HG03025 (cell line): ENCODE measurements at regions not wholly inside any gene's neighbourhood (a gene's known extent, or its start where the extent isn't known, plus 50 kb on each side); places are given as distances from the start of the nearest gene placed in this dataset.
"Not testable (repeated sequence)": the region's sequence is repeated elsewhere in the genome, so short reads cannot be mapped to it uniquely, and the experiment has no call there.

Experiments used
- ATAC-seq: cut with Tn5 transposase; IDR thresholded peaks from one replicate; pipeline ENCODE4 v1.9.1; 2021; ENCODE audit warnings: mild to moderate bottlenecking, moderate library complexity; ENCODE audit not compliant: unreplicated experiment, low FRiP score

DNA sequence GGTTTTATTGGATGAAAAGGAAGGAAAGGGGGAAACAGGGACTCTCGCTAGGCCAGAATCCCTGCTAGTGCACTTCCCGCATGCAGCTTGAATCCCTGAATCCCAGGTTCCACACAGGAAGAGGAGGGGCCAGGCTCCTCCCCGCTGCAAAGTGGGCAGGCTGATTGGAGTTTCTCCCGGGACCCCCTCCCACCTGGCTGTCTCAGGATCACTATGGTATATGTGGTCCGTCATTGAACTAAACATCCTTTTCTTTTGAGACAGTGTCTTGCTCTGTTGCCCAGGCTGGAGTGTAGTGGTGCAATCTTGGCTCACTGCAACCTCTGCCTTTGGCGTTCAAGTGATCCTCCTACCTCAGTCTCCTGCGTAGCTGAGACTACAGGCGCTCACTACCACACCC, 70.7 kb downstream of the FAM50B start:
- ATAC-seq = no peak

DNA sequence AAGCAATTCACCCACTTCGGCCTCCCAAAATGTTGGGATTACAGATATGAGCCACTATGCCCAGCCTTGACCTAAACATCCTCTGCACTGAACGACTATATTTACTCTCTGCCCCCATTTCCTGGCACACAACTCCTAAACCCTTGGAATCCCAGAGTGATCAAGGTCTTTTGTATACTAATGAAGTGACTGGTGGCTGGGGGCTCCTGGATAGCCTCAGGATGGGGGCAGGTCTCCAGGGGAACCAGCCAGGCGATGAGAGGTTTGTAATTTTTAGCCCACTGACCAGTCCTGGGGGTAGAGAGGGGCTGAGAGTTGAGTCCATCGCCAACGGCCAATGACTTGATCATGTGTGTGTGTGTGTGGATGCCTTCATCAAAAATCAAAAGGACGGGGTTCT, 71.1 kb downstream of the FAM50B start:
- no peak for ATAC-seq

DNA sequence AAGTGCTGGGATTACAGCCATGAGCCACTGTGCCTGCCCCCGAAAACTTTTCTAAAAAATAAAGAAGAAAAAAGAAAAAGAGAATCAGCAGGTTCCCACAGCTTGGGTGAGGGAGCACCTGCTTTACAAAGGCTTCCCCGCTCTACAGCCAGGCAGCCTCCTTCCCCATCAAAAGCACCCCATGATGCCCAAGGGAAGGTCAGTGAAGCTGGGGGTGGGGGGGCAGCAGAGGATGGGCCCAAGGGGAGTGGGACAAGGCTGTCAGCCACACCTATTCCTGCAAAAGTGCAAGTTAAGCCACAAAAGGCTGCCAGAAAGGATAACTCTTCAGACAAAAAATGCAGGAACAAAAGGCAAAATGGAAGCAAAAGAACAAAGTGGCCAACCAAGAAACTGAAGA, 72.5 kb downstream of the FAM50B start:
- no peak for ATAC-seq

DNA sequence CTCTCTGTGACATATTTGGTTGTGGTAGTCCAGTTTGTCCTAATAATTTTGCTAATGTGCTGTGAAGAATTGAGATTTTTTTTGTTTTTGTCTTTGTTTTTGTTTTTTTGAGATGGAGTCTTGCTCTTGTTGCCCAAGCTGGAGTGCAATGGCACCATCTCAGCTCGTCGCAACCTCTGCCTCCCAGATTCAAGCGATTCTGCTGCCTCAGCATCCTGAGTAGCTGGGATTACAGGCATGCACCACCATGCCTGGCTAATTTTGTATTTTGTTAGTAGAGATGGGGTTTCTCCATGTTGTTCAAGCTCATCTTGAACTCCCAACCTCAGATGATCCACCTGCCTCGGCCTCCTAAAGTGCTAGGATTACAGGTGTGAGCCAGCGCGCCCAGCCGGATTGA, 73.4 kb downstream of the FAM50B start:
- not testable (repeated sequence) for ATAC-seq

DNA sequence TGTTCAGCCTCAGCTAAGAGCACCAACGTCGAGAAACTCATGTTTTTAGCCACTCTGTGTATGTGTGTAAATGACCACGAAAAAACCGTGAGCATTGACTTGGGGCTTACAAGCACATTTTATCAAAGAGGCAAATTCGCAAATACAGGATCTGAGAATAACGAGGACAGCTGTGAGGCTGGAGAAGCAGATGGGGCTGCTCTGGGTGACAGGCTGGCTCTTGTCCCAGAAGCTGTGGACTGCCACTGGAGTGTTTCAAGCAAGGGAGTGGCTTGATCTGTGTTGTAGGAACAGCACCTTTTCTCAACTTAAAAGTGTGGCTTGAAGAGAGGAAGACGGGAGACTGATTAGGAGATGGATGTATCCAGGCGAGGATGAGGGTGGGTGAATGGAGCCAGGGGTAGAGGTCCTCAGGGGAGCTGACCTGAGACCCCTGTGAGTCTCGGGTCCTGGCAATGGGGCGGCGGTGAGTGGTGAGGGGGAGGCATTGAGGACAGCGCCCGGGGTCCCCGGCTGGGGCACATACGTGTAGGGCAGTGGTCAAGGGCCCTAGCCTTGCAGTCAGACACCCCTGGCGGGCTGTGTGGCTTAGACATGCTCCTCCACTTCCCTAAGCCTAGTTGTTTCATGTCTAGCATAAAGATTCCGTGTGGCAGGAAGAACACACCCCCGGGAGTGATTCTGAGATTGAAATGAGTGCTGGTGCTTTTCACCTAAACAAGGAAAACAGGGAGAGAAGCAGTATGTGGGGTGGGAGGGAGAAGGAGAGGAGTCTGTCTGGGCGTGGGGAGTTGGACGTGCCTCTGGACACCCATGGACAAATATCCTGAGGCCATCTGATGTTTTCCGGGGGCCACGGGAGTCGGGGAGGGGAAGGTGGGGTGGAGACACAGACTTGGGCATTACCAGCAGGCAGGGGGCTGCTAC, 76.3 kb downstream of the FAM50B start:
- not testable (repeated sequence) for ATAC-seq

DNA sequence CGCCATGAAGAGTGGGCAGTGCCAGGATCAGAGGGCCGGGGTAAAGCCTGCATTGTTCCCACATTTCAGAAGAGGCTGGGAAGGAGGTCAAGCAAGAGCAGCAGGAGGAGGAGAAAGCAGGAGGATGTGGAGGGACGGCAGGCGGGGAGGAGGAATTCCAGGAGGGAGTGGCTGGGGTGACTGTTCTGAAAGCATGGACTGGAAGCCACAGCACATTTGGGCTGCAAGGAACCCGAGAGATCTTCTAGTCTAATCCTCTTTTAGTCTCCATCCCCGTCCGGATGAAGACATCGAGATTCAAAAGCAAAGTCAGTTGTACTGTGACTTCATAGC, 76.9 kb downstream of the FAM50B start:
- ATAC-seq = no peak

DNA sequence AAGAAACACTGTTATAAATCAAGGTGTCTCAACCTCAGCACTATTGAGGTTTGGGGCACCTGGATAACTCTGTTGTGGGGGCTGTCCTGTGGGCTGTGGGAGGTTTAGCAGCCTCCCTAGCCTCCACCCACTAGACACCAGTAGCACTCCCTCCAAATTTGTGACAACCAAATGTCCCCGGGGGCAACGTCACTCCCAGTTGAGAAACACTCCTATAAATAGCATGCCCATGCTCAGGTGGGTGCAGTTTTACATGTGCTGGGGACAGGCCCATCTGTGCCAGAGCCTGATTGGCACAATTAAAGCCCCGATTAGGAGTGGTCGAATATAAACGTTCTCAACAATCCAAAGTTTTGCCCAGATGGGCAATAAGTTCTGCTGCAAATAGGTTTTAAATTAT, 78.9 kb downstream of the FAM50B start:
- ATAC-seq = no peak

DNA sequence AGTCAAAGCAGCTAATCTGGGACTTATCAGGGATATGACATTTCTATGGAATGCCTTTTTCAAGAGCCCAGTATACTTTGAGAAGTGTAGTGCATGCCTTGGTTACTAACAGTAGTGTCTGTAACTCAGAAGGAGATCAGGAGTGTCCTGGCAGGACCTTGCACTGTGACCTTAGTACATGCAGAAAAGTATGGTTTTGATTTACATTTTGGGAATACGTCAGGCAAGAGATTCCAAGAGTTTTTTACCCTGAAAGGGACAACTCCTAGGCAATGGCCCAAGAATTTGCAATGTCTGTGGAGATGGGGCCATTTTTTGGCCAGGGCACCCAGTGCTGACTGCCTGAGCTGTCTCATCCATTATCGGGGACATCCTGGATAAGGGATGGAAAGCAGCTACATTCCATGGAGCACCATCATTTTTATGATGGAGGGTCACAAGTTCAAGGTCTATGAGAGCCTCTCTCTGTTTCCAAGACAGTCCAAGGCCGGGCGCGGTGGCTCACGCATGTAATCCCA, 80.2 kb downstream of the FAM50B start:
- no peak for ATAC-seq

DNA sequence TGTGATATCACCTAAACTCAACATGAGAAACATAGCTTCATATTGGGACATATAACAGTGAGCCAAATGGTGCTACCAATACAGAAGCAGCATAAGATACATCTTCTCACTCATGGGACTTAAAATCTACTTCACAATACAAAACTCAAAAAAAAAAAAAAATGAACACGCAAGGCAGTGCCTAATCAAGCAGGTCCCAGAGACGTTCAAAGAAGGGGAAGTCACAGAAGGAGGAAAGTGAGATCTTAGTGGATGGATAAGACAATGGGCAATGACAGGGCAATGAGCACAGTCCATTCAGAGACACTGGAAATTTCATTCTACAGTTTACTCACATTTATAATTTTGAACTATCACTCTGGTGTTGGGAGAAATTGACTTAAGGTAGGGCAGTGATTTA, 88.3 kb downstream of the FAM50B start:
- no peak for ATAC-seq

DNA sequence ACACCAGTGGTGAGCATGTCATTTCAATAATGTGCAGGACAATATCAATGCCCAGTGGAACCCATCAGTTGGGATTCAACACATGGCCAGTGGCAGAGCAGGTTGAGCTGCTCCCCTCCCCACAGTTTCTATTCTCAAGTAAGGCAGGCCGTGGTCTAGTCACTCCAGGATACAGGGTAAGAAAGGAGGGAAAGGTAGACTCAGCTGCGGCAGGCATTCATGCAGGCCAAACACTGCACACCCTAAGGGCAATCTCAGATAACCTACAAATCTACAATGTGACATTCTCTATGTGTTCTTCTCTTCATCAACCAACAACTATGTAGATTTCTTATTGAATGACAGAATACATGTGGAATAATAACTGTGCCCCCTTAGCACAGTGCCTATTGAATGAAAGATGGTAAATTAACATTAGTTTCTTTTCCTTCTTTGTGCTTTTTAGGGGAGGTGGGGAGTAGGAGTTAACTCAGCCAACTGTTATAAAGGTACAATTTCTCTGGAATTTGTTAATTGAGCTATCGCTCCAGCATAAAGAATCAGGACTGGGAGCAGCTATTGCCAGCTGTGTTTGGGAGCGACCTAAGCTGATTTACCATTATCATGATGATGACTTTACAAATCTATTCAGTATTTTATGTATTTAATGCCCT, 89.7 kb downstream of the FAM50B start:
- no peak for ATAC-seq

DNA sequence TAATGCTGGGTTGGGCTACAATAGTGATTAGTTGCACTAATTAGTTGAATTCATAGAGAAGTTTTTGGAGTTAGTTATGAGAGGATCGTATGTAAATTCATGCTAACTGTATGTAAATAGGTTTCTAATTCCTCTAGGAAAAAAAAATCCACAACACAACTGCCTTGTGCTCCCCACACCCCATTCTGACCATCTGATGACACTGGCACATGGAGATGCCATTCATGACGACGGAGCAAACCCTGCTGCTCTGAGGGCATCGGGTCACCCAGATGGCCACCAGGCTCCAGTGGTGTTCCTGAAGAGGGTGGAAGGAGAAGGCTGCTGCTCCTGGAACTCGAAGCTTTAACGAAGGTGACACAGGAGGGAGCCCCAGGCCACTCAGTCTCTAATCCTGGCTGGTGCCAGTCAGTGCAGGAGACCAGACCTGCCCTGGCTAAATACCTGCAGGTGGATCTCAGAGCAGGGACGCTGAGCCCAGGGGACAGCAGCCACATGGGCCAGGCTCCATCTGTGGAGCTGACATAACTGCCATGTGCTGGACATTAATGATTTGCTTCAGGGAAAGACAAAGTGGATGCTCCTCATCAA, 90.3 kb downstream of the FAM50B start:
- ATAC-seq = no peak

GRCh38 chr6:3939964-3940363, 90.8 kb downstream of the FAM50B start:
- ATAC-seq = no peak

GRCh38 chr6:3940703-3941102, 91.5 kb downstream of the FAM50B start:
- ATAC-seq = no peak

DNA sequence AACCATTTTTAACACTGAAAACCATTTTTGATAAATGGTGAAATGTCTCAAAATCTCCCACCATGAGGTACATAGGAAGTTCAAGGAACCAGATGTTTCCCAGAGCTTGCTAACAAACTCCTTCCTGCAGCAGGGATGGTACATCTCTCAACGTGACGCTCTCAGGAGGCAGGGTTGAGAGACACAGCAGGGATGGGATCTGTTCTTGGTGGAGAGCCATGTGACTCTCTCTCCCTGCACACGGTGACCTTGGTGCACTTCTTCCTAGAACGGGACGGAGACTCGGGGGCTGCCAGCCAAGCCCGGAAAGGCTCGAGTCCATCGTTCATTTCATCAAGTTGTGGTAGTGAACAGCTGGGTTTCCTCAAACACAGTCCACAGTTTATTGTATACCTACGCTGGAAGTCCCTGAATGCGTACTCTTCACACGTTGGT, 94.2 kb downstream of the FAM50B start:
- no peak for ATAC-seq

DNA sequence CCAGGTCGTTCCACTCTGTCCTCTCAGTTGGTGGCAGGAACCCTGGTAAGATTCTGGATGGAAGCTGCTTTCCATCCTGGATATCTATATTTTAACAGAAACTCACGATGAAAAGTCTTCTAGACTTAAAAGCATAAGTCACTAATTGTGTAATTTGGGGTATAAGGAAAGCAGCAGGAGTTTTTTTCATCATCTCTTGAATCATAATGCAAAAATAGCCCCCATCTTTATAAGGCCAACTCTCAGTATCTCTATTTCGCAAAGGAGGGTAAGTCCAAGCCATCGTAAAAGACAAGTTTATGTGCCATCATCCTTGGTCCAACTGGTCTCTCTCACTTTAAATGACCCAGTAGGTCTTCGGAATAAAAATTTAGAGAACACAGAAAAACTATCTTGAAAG, 95.1 kb downstream of the FAM50B start:
- no peak for ATAC-seq

DNA sequence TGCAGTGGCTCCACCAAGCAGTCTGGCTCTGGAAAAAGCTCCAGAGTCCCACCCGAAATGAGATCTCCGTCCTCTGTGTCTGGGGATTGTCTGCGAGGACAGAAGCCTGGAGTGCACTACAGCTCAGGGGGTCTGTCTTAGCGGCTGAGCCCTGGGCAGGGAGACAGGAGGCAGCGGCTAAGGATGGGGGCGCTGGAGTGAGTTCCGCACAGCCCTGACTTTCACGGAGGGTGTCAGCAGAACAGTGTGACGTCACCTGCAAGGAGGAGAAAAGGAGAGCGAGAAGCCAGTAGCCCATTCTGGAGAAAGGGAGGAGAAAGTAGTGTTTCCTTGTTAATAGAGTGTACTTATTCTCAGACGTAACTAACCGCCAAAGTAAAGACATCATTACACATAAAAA, 97.6 kb downstream of the FAM50B start:
- no peak for ATAC-seq

DNA sequence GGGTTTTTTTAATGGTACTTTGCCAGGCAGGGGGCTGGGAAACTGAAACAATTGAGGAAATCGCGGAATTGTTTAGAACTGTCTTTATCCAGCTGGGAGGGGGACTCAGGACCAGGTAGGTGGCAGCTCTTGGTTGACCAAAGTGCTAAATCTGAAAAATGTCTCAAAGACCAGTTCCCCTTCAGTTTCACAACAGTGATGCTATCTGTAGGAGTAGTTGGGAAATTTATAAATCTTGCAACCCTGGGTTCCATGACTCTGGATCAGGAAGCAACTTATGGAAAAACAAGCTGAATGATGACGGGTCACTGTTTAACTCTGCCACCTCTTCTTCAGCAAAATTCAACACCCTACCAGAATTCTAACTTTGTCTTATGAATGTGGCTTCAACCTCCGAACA, 99.7 kb downstream of the FAM50B start:
- ATAC-seq = no peak

DNA sequence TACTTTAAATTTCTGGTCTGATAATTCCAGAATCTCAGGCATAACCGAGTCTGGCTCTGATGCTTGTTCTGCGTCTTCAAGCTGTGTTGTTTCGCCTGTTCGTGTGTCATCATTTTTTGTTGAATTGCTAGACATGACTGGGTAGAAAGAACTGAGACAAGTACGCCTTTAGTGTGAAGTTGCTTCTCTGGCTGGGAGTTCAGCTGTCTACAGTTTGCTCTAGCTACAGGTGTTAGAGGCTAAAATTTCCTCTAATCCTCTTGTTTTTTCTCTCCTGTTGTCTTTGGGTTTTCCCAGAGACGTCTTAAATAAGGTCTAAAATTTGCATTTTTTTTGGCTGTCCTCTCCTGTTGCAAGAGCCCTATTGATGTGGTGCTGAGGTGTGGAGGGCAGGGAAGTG, 100.3 kb downstream of the FAM50B start:
- ATAC-seq = no peak

GRCh38 chr6:3956054-3956453, 106.9 kb downstream of the FAM50B start:
- ATAC-seq = no peak

DNA sequence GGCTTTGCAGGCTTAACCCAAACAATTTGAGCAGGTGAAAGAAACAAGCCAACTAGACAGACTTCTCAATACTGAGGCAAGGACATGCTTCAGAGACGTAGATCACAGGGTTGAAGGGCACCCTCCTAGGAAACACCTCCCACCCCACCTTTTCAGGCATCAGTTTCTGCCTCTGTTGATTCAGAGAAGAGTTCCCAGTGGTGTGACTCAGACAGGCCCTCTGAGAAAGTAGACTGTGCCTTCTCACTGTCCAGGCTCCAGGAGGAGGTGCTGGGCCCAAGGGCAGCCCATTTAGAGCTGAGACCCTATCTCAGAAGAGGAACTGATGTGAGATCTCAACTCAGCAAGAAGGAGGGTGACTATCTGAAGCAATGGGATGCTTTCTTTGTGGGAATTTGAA, 108.1 kb downstream of the FAM50B start:
- ATAC-seq = no peak

DNA sequence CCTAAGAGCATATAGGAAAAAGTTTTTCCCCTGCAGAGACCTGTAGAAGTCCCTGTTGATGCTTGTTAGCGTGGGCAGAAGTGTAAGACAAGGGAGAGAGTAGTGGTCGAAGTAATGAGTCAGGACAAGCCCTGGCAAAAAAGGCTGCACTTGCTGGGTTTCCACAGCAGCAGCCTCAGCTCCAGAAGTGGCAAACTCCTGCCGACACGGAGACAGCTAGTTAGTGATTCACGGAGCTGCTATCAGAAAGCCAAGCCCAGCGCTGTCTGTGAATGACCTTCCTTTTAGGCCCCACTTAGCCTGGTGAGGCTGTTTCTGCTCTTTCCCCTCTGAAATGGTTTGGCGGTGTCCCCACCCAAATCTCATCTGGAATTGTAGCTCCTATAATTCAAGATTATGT, 109.1 kb downstream of the FAM50B start:
- ATAC-seq = no peak

DNA sequence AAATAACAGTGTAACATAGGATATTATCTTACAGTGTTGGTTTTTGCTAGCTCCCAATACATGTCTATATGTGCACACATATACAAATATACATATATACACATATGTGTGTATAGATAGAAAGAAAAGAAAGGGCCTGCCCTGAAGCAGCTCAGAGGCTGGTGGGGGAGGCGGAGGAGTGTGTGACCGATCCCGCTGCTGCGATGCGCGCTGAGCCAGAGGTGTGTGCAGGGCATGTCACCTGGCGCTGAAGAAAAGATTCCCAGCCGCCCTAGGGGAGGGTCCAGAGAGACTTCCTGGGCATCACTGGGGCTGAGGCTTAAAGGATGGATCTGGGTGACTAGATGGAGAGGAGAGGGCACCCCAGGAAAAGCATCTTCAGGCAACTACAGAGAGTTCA, 110.2 kb downstream of the FAM50B start:
- ATAC-seq = no peak
